ENCODE measurements at regions not wholly inside any gene's neighbourhood (a gene's known extent, or its start where the extent isn't known, plus 50 kb on each side); places are given as distances from the start of the nearest gene placed in this dataset.

GRCh38 chr22:48337957-48338792 is 1489.5 kb downstream of the BRD1 start:
- no peak for ATAC-seq

GRCh38 chr22:48336339-48337060 is 1491.2 kb downstream of the BRD1 start:
- ATAC-seq: no peak
- no peak for TF ChIP-seq SNAI2 (CRISPR knock-in tag; IDR thresholded peaks at IDR 0.05)
- TF ChIP-seq TOX (CRISPR knock-in tag; IDR thresholded peaks at IDR 0.05; ENCODE audit: borderline replicate concordance): no peak
- TF ChIP-seq POU6F1 (CRISPR knock-in tag; IDR thresholded peaks at IDR 0.05; ENCODE audit: borderline replicate concordance, low read depth): no peak
- TF ChIP-seq ESRRG (CRISPR knock-in tag; IDR thresholded peaks at IDR 0.05): no peak
- TF ChIP-seq CREB5 (CRISPR knock-in tag; IDR thresholded peaks at IDR 0.05; ENCODE audit: low read depth): no peak
- no peak for TF ChIP-seq TCF4 (CRISPR knock-in tag; IDR thresholded peaks at IDR 0.05; ENCODE audit: borderline replicate concordance)
- no peak for TF ChIP-seq ZFP30 (CRISPR knock-in tag; IDR thresholded peaks at IDR 0.05)
- no peak for TF ChIP-seq OSR1 (CRISPR knock-in tag; IDR thresholded peaks at IDR 0.05)
- TF ChIP-seq PATZ1 (CRISPR knock-in tag; IDR thresholded peaks at IDR 0.05; ENCODE audit: borderline replicate concordance): no peak

More at GRCh38 chr22:48337957-48338792, 1489.5 kb downstream of the BRD1 start:
- TF ChIP-seq ZNF70 (CRISPR knock-in tag; IDR thresholded peaks at IDR 0.05): no peak
- TF ChIP-seq ISL1 (CRISPR knock-in tag; IDR thresholded peaks at IDR 0.05): no peak
- no peak for TF ChIP-seq SNAI2 (CRISPR knock-in tag; IDR thresholded peaks at IDR 0.05)
- no peak for TF ChIP-seq TOX (CRISPR knock-in tag; IDR thresholded peaks at IDR 0.05; ENCODE audit: borderline replicate concordance)
- TF ChIP-seq, protein P1, sequence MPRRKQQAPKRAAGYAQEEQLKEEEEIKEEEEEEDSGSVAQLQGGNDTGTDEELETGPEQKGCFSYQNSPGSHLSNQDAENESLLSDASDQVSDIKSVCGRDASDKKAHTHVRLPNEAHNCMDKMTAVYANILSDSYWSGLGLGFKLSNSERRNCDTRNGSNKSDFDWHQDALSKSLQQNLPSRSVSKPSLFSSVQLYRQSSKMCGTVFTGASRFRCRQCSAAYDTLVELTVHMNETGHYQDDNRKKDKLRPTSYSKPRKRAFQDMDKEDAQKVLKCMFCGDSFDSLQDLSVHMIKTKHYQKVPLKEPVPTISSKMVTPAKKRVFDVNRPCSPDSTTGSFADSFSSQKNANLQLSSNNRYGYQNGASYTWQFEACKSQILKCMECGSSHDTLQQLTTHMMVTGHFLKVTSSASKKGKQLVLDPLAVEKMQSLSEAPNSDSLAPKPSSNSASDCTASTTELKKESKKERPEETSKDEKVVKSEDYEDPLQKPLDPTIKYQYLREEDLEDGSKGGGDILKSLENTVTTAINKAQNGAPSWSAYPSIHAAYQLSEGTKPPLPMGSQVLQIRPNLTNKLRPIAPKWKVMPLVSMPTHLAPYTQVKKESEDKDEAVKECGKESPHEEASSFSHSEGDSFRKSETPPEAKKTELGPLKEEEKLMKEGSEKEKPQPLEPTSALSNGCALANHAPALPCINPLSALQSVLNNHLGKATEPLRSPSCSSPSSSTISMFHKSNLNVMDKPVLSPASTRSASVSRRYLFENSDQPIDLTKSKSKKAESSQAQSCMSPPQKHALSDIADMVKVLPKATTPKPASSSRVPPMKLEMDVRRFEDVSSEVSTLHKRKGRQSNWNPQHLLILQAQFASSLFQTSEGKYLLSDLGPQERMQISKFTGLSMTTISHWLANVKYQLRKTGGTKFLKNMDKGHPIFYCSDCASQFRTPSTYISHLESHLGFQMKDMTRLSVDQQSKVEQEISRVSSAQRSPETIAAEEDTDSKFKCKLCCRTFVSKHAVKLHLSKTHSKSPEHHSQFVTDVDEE (CRISPR knock-in tag; IDR thresholded peaks at IDR 0.05): no peak
- TF ChIP-seq TCF4 (CRISPR knock-in tag; IDR thresholded peaks at IDR 0.05; ENCODE audit: borderline replicate concordance): no peak
- no peak for TF ChIP-seq PATZ1 (CRISPR knock-in tag; IDR thresholded peaks at IDR 0.05; ENCODE audit: borderline replicate concordance)
- TF ChIP-seq GLIS3 (CRISPR knock-in tag; IDR thresholded peaks at IDR 0.05): no peak
- TF ChIP-seq ESRRG (CRISPR knock-in tag; IDR thresholded peaks at IDR 0.05): no peak
- TF ChIP-seq ZC3H10 (CRISPR knock-in tag; IDR thresholded peaks at IDR 0.05): no peak
- TF ChIP-seq ZFP3 (CRISPR knock-in tag; IDR thresholded peaks at IDR 0.05): no peak
- TF ChIP-seq PPARA (CRISPR knock-in tag; IDR thresholded peaks at IDR 0.05; ENCODE audit: borderline replicate concordance): no peak
- TF ChIP-seq ZNF565 (CRISPR knock-in tag; conservative IDR thresholded peaks at IDR 0.05; ENCODE audit: low read depth): no peak
- no peak for TF ChIP-seq POU6F1 (CRISPR knock-in tag; IDR thresholded peaks at IDR 0.05; ENCODE audit: borderline replicate concordance, low read depth)
- no peak for TF ChIP-seq CSRNP3 (CRISPR knock-in tag; IDR thresholded peaks at IDR 0.05)
- TF ChIP-seq ZNF8 (CRISPR knock-in tag; IDR thresholded peaks at IDR 0.05): no peak

Data from SK-N-SH treated with all-trans-retinoic acid at 6 μM for 48 hours (cell line).